ENCODE measurements at regions not wholly inside any gene's neighbourhood (a gene's known extent, or its start where the extent isn't known, plus 50 kb on each side); places are given as distances from the start of the nearest gene placed in this dataset.

DNA sequence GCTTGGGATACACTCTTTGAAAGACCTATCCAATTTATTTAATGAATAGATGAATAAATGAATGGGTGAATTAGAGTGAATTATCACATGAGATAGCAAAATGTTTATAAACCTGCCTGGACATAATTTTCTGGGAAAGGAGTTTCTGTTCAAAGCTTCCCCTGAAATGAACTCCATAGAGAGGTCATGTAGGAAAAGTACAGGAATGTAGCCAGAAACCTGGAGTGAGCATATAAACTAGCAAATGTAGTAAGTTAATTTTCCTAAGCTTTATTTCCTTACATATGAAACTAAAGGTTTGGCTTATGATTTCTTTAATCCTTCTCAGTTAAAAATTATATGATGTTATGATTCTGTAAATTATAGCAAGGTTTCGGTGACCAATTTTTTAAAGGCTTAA lies 380.3 kb upstream of the RSPO3 start (continued):
- TF ChIP-seq, protein P1, sequence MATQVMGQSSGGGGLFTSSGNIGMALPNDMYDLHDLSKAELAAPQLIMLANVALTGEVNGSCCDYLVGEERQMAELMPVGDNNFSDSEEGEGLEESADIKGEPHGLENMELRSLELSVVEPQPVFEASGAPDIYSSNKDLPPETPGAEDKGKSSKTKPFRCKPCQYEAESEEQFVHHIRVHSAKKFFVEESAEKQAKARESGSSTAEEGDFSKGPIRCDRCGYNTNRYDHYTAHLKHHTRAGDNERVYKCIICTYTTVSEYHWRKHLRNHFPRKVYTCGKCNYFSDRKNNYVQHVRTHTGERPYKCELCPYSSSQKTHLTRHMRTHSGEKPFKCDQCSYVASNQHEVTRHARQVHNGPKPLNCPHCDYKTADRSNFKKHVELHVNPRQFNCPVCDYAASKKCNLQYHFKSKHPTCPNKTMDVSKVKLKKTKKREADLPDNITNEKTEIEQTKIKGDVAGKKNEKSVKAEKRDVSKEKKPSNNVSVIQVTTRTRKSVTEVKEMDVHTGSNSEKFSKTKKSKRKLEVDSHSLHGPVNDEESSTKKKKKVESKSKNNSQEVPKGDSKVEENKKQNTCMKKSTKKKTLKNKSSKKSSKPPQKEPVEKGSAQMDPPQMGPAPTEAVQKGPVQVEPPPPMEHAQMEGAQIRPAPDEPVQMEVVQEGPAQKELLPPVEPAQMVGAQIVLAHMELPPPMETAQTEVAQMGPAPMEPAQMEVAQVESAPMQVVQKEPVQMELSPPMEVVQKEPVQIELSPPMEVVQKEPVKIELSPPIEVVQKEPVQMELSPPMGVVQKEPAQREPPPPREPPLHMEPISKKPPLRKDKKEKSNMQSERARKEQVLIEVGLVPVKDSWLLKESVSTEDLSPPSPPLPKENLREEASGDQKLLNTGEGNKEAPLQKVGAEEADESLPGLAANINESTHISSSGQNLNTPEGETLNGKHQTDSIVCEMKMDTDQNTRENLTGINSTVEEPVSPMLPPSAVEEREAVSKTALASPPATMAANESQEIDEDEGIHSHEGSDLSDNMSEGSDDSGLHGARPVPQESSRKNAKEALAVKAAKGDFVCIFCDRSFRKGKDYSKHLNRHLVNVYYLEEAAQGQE (IDR thresholded peaks at IDR 0.05; ENCODE audit: unreplicated experiment), result no peak
- TF ChIP-seq STAT1 (IDR thresholded peaks at IDR 0.05; ENCODE audit: unreplicated experiment), result no peak

DNA sequence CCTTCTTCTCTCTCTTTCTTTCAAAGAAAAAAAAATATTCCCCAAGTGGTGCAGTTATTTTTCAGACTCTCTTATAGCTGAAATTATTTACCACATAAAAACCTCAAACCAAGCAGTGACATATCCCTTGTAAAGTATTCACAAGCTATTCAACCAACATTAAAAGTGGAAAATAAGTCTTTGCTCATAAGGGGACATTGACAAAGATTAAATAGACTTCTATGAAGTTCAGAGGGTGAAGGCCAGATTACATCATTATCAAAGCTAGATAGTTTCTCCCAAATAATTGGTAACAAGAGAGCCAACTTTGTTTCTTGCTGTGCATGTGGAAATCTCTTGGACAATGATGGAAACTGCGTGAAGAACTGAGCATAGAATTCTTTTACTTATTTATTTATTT lies 379.8 kb upstream of the RSPO3 start:
- Histone ChIP-seq H2AFZ (no peak overlapping the region), H3K4me1 (ENCODE audit: insufficient read depth) (no peaks in the 10 kb centered on the region), H3K36me3 (ENCODE audit: insufficient read depth) (no peaks in the 10 kb centered on the region), H4K20me1 (replicated peaks; ENCODE audit: insufficient read depth) (no peaks in the 10 kb centered on the region), H3K79me2 (replicated peaks; ENCODE audit: insufficient read depth) (no peaks in the 10 kb centered on the region), H3K4me3 (no peak overlapping the region), H3K27ac (ENCODE audit: low read depth) (no peak overlapping the region), H3K4me2 (no peak overlapping the region), H3F3A (replicated peaks; ENCODE audit: low read depth) (no peaks in the 10 kb centered on the region), H3K27me3 (ENCODE audit: insufficient read depth) (no peaks in the 10 kb centered on the region), H3K9me2 (ENCODE audit: insufficient read depth) (no peaks in the 10 kb centered on the region)
- ATAC-seq (no peak), DNase-seq (ENCODE audit: low spot score) (no peak)
- Mint-ChIP-seq H3K36me3 (ENCODE audit: low read depth) (no peaks in the 10 kb centered on the region), H3K27ac (no peak overlapping the region), H3K4me3 (no peak overlapping the region), H3K27me3 (ENCODE audit: insufficient read depth, low read depth, poor library complexity) (no peaks in the 10 kb centered on the region), H3K9me3 (no peaks in the 10 kb centered on the region), H3K4me1 (no peaks in the 10 kb centered on the region; the same call in 2 of the 3 replicates)
- no peak for TF ChIP-seq NANOG (IDR thresholded peaks at IDR 0.05; ENCODE audit: borderline replicate concordance)
- no peak for TF ChIP-seq CREB1 (CRISPR knock-in tag; IDR thresholded peaks at IDR 0.05; ENCODE audit: low read depth)
- no peak for TF ChIP-seq JUNB (IDR thresholded peaks at IDR 0.05; ENCODE audit: unreplicated experiment)
- no peak for TF ChIP-seq EZH2 (IDR thresholded peaks at IDR 0.05; ENCODE audit: low read depth, unreplicated experiment)
- TF ChIP-seq CTCF (conservative IDR thresholded peaks at IDR 0.05; ENCODE audit: low read depth in 2 of 2), result no peak
- TF ChIP-seq STAT1 (IDR thresholded peaks at IDR 0.05; ENCODE audit: unreplicated experiment), result no peak
- TF ChIP-seq, protein P2, sequence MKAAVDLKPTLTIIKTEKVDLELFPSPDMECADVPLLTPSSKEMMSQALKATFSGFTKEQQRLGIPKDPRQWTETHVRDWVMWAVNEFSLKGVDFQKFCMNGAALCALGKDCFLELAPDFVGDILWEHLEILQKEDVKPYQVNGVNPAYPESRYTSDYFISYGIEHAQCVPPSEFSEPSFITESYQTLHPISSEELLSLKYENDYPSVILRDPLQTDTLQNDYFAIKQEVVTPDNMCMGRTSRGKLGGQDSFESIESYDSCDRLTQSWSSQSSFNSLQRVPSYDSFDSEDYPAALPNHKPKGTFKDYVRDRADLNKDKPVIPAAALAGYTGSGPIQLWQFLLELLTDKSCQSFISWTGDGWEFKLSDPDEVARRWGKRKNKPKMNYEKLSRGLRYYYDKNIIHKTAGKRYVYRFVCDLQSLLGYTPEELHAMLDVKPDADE (IDR thresholded peaks at IDR 0.05), result no peak
- TF ChIP-seq ZNF331 (CRISPR knock-in tag; IDR thresholded peaks at IDR 0.05; ENCODE audit: low read depth), result no peak
- TF ChIP-seq, protein P1 (IDR thresholded peaks at IDR 0.05; ENCODE audit: unreplicated experiment), result no peak
- no peak for TF ChIP-seq POLR2AphosphoS5 (IDR thresholded peaks at IDR 0.05; ENCODE audit: low read depth)
- no peak for TF ChIP-seq EZH2phosphoT487 (IDR thresholded peaks at IDR 0.05; ENCODE audit: unreplicated experiment)
- TF ChIP-seq ZNF114 (CRISPR knock-in tag; IDR thresholded peaks at IDR 0.05), result no peak
